ENCODE measurements at regions not wholly inside any gene's neighbourhood (a gene's known extent, or its start where the extent isn't known, plus 50 kb on each side); places are given as distances from the start of the nearest gene placed in this dataset.

GRCh38 chr6:71592643-71593042 lies 293.7 kb upstream of the RIMS1 start:
- Histone ChIP-seq H3K9me3 (ENCODE audit: control insufficient read depth, low read depth, low read length) (no peaks in the 10 kb centered on the region), H3K4me1 (ENCODE audit: insufficient read depth, low read length) (no peaks in the 10 kb centered on the region), H3K9ac (ENCODE audit: extremely low read depth, insufficient read length, low read length) (no peak overlapping the region), H4K20me1 (ENCODE audit: control insufficient read depth, insufficient read depth, insufficient read length) (no peaks in the 10 kb centered on the region), H3K4me2 (ENCODE audit: insufficient read depth, insufficient read length, low read length) (no peak overlapping the region), H3T11ph (ENCODE audit: low read length) (no peak overlapping the region), H2BK5ac (ENCODE audit: insufficient read length, low read length) (no peak overlapping the region), H3K18ac (ENCODE audit: insufficient read length, low read depth, low read length) (no peak overlapping the region), H3K23me2 (ENCODE audit: insufficient read length, low read depth, low read length, poor library complexity, severe bottlenecking) (no peaks in the 10 kb centered on the region), H2BK12ac (ENCODE audit: insufficient read length, low read depth, low read length) (no peak overlapping the region), H2BK15ac (ENCODE audit: low read depth, low read length) (no peak overlapping the region), H2AK5ac (ENCODE audit: insufficient read length, low read length) (no peak overlapping the region), H3K27me3 (ENCODE audit: insufficient read depth, low read length) (no peaks in the 10 kb centered on the region), H2BK20ac (ENCODE audit: low read depth, low read length, poor library complexity, severe bottlenecking) (no peak overlapping the region), H3K79me2 (ENCODE audit: insufficient read depth, low read length) (no peaks in the 10 kb centered on the region), H3K56ac (ENCODE audit: insufficient read length, low read depth, low read length) (no peak overlapping the region), H4K8ac (replicated peaks; ENCODE audit: insufficient read length, low read depth, low read length) (no peak overlapping the region), H4K91ac (ENCODE audit: insufficient read length, low read depth, low read length) (no peak overlapping the region), H3K23ac (ENCODE audit: insufficient read length, low read depth, low read length) (no peak overlapping the region), H2AFZ (ENCODE audit: low read length) (no peak overlapping the region), H3K79me1 (ENCODE audit: insufficient read depth, low read depth, low read length, poor library complexity, severe bottlenecking) (no peaks in the 10 kb centered on the region), H4K5ac (ENCODE audit: insufficient read length, low read depth, low read length) (no peak overlapping the region), H2BK120ac (ENCODE audit: low read depth, low read length, poor library complexity, severe bottlenecking) (no peak overlapping the region), H3K4ac (ENCODE audit: low read depth, low read length) (no peak overlapping the region), H3K14ac (ENCODE audit: insufficient read depth, low read length) (no peak overlapping the region), H3K27ac (ENCODE audit: insufficient read length, low read depth, low read length) (no peak overlapping the region)
- Mint-ChIP-seq H3K4me3 (no peak overlapping the region), H3K4me1 (no peaks in the 10 kb centered on the region), H3K27ac (no peak overlapping the region), H3K9me3 (no peaks in the 10 kb centered on the region), H3K36me3 (ENCODE audit: insufficient read depth in 1 of 3, low read depth in 3 of 3) (no peaks in the 10 kb centered on the region; a peak in 1 of 7 replicates), H3K27me3 (ENCODE audit: low read depth) (no peaks in the 10 kb centered on the region; the same call in 1 of the 2 replicates)
- no peak for TF ChIP-seq CTCF (conservative IDR thresholded peaks at IDR 0.05)
- DNase-seq: no peak
